Neuronal stem cell (in vitro differentiated cells): ENCODE measurements at regions not wholly inside any gene's neighbourhood (a gene's known extent, or its start where the extent isn't known, plus 50 kb on each side); places are given as distances from the start of the nearest gene placed in this dataset.

Experiments used
- DNase-seq: peaks from one replicate; pipeline ENCODE4 v3.0.0-alpha.2; 2013; ENCODE audit warnings: low spot score
- H2AFZ ChIP-seq: one replicate; pipeline ENCODE4 v1.6.1; 2013; ENCODE audit warnings: mild to moderate bottlenecking, low read length, inconsistent platforms
- H2AK5ac ChIP-seq: 2 replicates; pipeline ENCODE4 v1.6.1; 2013; ENCODE audit warnings: low read depth, mild to moderate bottlenecking, inconsistent platforms, low read length, moderate library complexity, mixed read lengths
- H2BK120ac ChIP-seq: 2 replicates; pipeline ENCODE4 v1.6.1; 2013; ENCODE audit warnings: low read depth, mild to moderate bottlenecking, inconsistent platforms, low read length, moderate library complexity, mixed read lengths
- H2BK12ac ChIP-seq: one replicate; pipeline ENCODE4 v1.6.1; 2013; ENCODE audit warnings: low read length, inconsistent platforms
- H2BK15ac ChIP-seq: 2 replicates; pipeline ENCODE4 v1.6.1; 2013; ENCODE audit warnings: mild to moderate bottlenecking, low read length, inconsistent platforms, mixed read lengths
- H2BK5ac ChIP-seq: one replicate; pipeline ENCODE4 v1.6.1; 2013; ENCODE audit warnings: inconsistent platforms, mild to moderate bottlenecking, low read length, moderate library complexity
- H3K14ac ChIP-seq: one replicate; pipeline ENCODE4 v1.6.1; 2013; ENCODE audit warnings: low read length, inconsistent platforms
- H3K18ac ChIP-seq: 2 replicates; pipeline ENCODE4 v1.6.1; 2013; ENCODE audit warnings: low read length, inconsistent platforms
- H3K23ac ChIP-seq: 2 replicates; pipeline ENCODE4 v1.6.1; 2013; ENCODE audit warnings: low read depth, mild to moderate bottlenecking, mixed read lengths, low read length, inconsistent platforms; ENCODE audit not compliant: poor library complexity
- H3K27ac ChIP-seq: replicated peaks from 3 replicates; pipeline ENCODE4 v1.5.1; 2013; ENCODE audit warnings: low read length, inconsistent platforms
- H3K27me3 ChIP-seq, 3 experiments: 2 replicates each; pipeline ENCODE4 v1.6.1; 2013; ENCODE audit warnings: low read length in 3 of 3, mild to moderate bottlenecking in 2 of 3, inconsistent platforms in 1 of 3, low read depth in 1 of 3, mixed read lengths in 1 of 3, moderate library complexity in 1 of 3; ENCODE audit not compliant: control insufficient read depth in 3 of 3, insufficient read depth in 3 of 3
- H3K36me3 ChIP-seq, 2 donors: replicated peaks in 1 of 2; 2 replicates each; pipeline ENCODE4 v1.6.1; 2013; ENCODE audit warnings: low read length in 2 of 2; ENCODE audit not compliant: control insufficient read depth in 2 of 2, insufficient read depth in 2 of 2
- H3K4ac ChIP-seq: 2 replicates; pipeline ENCODE4 v1.6.1; 2013; ENCODE audit warnings: inconsistent platforms, mild to moderate bottlenecking, low read length, moderate library complexity
- H3K4me1 ChIP-seq, 2 donors: 1 replicate in 1 of 2; 2 replicates in 1 of 2; pipeline ENCODE4 v1.6.1; 2013; ENCODE audit warnings: low read length in 2 of 2, low read depth in 1 of 2; ENCODE audit not compliant: control insufficient read depth in 2 of 2, insufficient read depth in 1 of 2
- H3K4me2 ChIP-seq: one replicate; pipeline ENCODE4 v1.6.1; 2013; ENCODE audit warnings: mild to moderate bottlenecking, low read length, inconsistent platforms; ENCODE audit not compliant: insufficient read depth, poor library complexity, severe bottlenecking
- H3K4me3 ChIP-seq, 2 donors: 2 replicates each; pipeline ENCODE4 v1.5.1; 2013; ENCODE audit warnings: low read length in 2 of 2, mild to moderate bottlenecking in 2 of 2, inconsistent platforms in 1 of 2, moderate library complexity in 1 of 2
- H3K79me1 ChIP-seq: one replicate; pipeline ENCODE4 v1.6.1; 2013; ENCODE audit warnings: low read depth, mild to moderate bottlenecking, inconsistent platforms, low read length, moderate library complexity
- H3K9ac ChIP-seq: one replicate; pipeline ENCODE4 v1.6.1; 2013; ENCODE audit warnings: mild to moderate bottlenecking, low read depth, low read length, inconsistent platforms; ENCODE audit not compliant: poor library complexity
- H3K9me3 ChIP-seq, 2 donors: replicated peaks in 1 of 2; 2 replicates each; pipeline versions ENCODE3 to v1.6.1; 2013; ENCODE audit warnings: low read length in 2 of 2, mild to moderate bottlenecking in 2 of 2, inconsistent platforms in 1 of 2, low read depth in 1 of 2, mixed read lengths in 1 of 2, moderate library complexity in 1 of 2; ENCODE audit not compliant: control insufficient read depth in 2 of 2, insufficient read depth in 1 of 2
- H4K8ac ChIP-seq: one replicate; pipeline ENCODE4 v1.6.1; 2013; ENCODE audit warnings: low read depth, mild to moderate bottlenecking, inconsistent platforms, low read length, moderate library complexity
- H4K91ac ChIP-seq: one replicate; pipeline ENCODE4 v1.6.1; 2013; ENCODE audit warnings: low read length, low read depth, mild to moderate bottlenecking, inconsistent platforms; ENCODE audit not compliant: poor library complexity
- WGBS, 2 donors: extraction: QIAGEN DNeasy Blood & Tissue Kit; methylation state at CpG; one replicate each; pipeline ENCODE4 v1.1.7; 2013; ENCODE audit warnings: missing lambda C conversion rate in 2 of 2, mixed read lengths in 1 of 2; ENCODE audit not compliant: insufficient read length in 2 of 2, insufficient replicate concordance in 1 of 2; ENCODE audit errors: extremely low coverage in 2 of 2; 5-methylcytosine and 5-hydroxymethylcytosine counted together

- H3K4me3 ChIP-seq = no peak overlapping the region
- no peak overlapping the region for H3K4ac ChIP-seq
- no CpG with 5 or more reads among the region's 20 CpGs for WGBS, 2 donors
- H4K8ac ChIP-seq = no peak overlapping the region
- H3K4me2 ChIP-seq = no peak overlapping the region
- no peaks in the 10 kb centered on the region for H3K79me1 ChIP-seq
- H4K91ac ChIP-seq = no peak overlapping the region
- peak overlapping the region; percentile 8 for H2BK15ac ChIP-seq
- no peak overlapping the region for H3K27ac ChIP-seq
- peak overlapping the region; percentile 56 for H2AK5ac ChIP-seq
- no peaks in the 10 kb centered on the region for H3K27me3 ChIP-seq
- no peak for DNase-seq
- no peak overlapping the region for H2BK12ac ChIP-seq
- H3K9me3 ChIP-seq = no peaks in the 10 kb centered on the region
- peak overlapping the region; percentile 46 for H2BK5ac ChIP-seq
- no peak overlapping the region for H3K9ac ChIP-seq
- peaks cover 0 to 3% of the 10 kb centered on the region in 2 donors for H3K4me1 ChIP-seq
- H3K23ac ChIP-seq = peak overlapping the region; percentile 34
- no peaks in the 10 kb centered on the region for H3K36me3 ChIP-seq
- no peak overlapping the region for H2BK120ac ChIP-seq
- no peak overlapping the region for H2AFZ ChIP-seq
- H3K14ac ChIP-seq = peak overlapping the region; percentile 91
- peak overlapping the region; percentile 77 for H3K18ac ChIP-seq
These were observed 149.2 kb upstream of the TWIST2 start for GRCh38 chr2:238698451-238699306.

- H4K8ac ChIP-seq = no peak overlapping the region
- no peak overlapping the region for H2AFZ ChIP-seq
- no peak overlapping the region for H3K9ac ChIP-seq
- H2BK120ac ChIP-seq = no peak overlapping the region
- H3K79me1 ChIP-seq = no peaks in the 10 kb centered on the region
- no peak overlapping the region for H2BK12ac ChIP-seq
- no CpG with 5 or more reads among the region's 13 CpGs for WGBS, 2 donors
- no peaks in the 10 kb centered on the region for H3K9me3 ChIP-seq
- no peak for DNase-seq
- H4K91ac ChIP-seq = no peak overlapping the region
- no peaks in the 10 kb centered on the region for H3K27me3 ChIP-seq
- H2BK5ac ChIP-seq = peak overlapping the region; percentile 46
- peak overlapping the region; percentile 77 for H3K18ac ChIP-seq
- peaks cover 0 to 3% of the 10 kb centered on the region in 2 donors for H3K4me1 ChIP-seq
- no peak overlapping the region for H3K23ac ChIP-seq
- H3K4me3 ChIP-seq = no peak overlapping the region
- H3K14ac ChIP-seq = no peak overlapping the region
- no peak overlapping the region for H3K4me2 ChIP-seq
- peak overlapping the region; percentile 56 for H2AK5ac ChIP-seq
- H3K36me3 ChIP-seq = no peaks in the 10 kb centered on the region
- H3K27ac ChIP-seq = no peak overlapping the region
- H2BK15ac ChIP-seq = peak overlapping the region; percentile 8
- no peak overlapping the region for H3K4ac ChIP-seq
These were observed 148.4 kb upstream of the TWIST2 start for GRCh38 chr2:238699307-238700116.

- Histone ChIP-seq H4K8ac (no peak overlapping the region), H3K4me2 (no peak overlapping the region), H3K27ac (no peak overlapping the region), H2BK120ac (no peak overlapping the region), H3K4me1 (peaks cover 0 to 3% of the 10 kb centered on the region in 2 donors), H2BK12ac (no peak overlapping the region), H3K9ac (peak overlapping the region; percentile 10), H2AFZ (no peak overlapping the region), H2BK5ac (no peak overlapping the region), H2BK15ac (no peak overlapping the region), H4K91ac (no peak overlapping the region), H3K14ac (peak overlapping the region; percentile 14), H3K36me3 (no peaks in the 10 kb centered on the region), H3K27me3 (no peaks in the 10 kb centered on the region), H3K23ac (no peak overlapping the region), H2AK5ac (no peak overlapping the region), H3K18ac (peak overlapping the region; percentile 61), H3K79me1 (no peaks in the 10 kb centered on the region), H3K9me3 (no peaks in the 10 kb centered on the region), H3K4ac (no peak overlapping the region), H3K4me3 (no peak overlapping the region)
- no peak for DNase-seq
- WGBS, 2 donors = no CpG with 5 or more reads among the region's 11 CpGs
These were observed 147.8 kb upstream of the TWIST2 start for GRCh38 chr2:238700117-238700457.
